ENCODE measurements at regions not wholly inside any gene's neighbourhood (a gene's known extent, or its start where the extent isn't known, plus 50 kb on each side); places are given as distances from the start of the nearest gene placed in this dataset.

- Histone ChIP-seq H3K36me3 (ENCODE audit: low read depth) (no peaks in the 10 kb centered on the region), H3K27me3 (ENCODE audit: insufficient read depth, poor library complexity, severe bottlenecking) (no peaks in the 10 kb centered on the region), H3K4me3 (ENCODE audit: severe bottlenecking) (no peak overlapping the region), H3K9me3 (ENCODE audit: severe bottlenecking) (no peaks in the 10 kb centered on the region), H3K4me1 (ENCODE audit: insufficient read depth, poor library complexity, severe bottlenecking) (no peaks in the 10 kb centered on the region), H3K27ac (ENCODE audit: poor library complexity, severe bottlenecking) (no peak overlapping the region)
- no peak for TF ChIP-seq CTCF (IDR thresholded peaks at IDR 0.05; ENCODE audit: poor library complexity, severe bottlenecking)
- no peak for ATAC-seq (ENCODE audit: low read depth)
- no peak for DNase-seq (ENCODE audit: low spot score)
These were observed 181.9 kb downstream of the C1orf94 start for GRCh38 chr1:34358636-34359035.

GRCh38 chr1:34359411-34359810 lies 182.7 kb downstream of the C1orf94 start:
- no peak overlapping the region for H3K27ac ChIP-seq (ENCODE audit: poor library complexity, severe bottlenecking)
- ATAC-seq (ENCODE audit: low read depth), result no peak
- no peak for TF ChIP-seq CTCF (IDR thresholded peaks at IDR 0.05; ENCODE audit: poor library complexity, severe bottlenecking)

GRCh38 chr1:34360574-34360973 lies 183.9 kb downstream of the C1orf94 start:
- Histone ChIP-seq H3K36me3 (ENCODE audit: low read depth) (no peaks in the 10 kb centered on the region), H3K4me3 (ENCODE audit: severe bottlenecking) (no peak overlapping the region), H3K27ac (ENCODE audit: poor library complexity, severe bottlenecking) (no peak overlapping the region), H3K27me3 (ENCODE audit: insufficient read depth, poor library complexity, severe bottlenecking) (no peaks in the 10 kb centered on the region), H3K4me1 (ENCODE audit: insufficient read depth, poor library complexity, severe bottlenecking) (no peaks in the 10 kb centered on the region), H3K9me3 (ENCODE audit: severe bottlenecking) (no peaks in the 10 kb centered on the region)
- ATAC-seq (ENCODE audit: low read depth) (peak; percentile 35; the same call in 1 of the 3 replicates), DNase-seq (ENCODE audit: low spot score) (no peak)
- TF ChIP-seq CTCF (IDR thresholded peaks at IDR 0.05; ENCODE audit: poor library complexity, severe bottlenecking), result no peak

More at GRCh38 chr1:34359411-34359810, 182.7 kb downstream of the C1orf94 start:
- H3K27me3 ChIP-seq (ENCODE audit: insufficient read depth, poor library complexity, severe bottlenecking), result no peaks in the 10 kb centered on the region
- DNase-seq (ENCODE audit: low spot score), result no peak
- no peaks in the 10 kb centered on the region for H3K9me3 ChIP-seq (ENCODE audit: severe bottlenecking)
- H3K4me1 ChIP-seq (ENCODE audit: insufficient read depth, poor library complexity, severe bottlenecking), result no peaks in the 10 kb centered on the region
- H3K36me3 ChIP-seq (ENCODE audit: low read depth), result no peaks in the 10 kb centered on the region
- no peak overlapping the region for H3K4me3 ChIP-seq (ENCODE audit: severe bottlenecking)

GRCh38 chr1:34361121-34361520 lies 184.4 kb downstream of the C1orf94 start:
- H3K36me3 ChIP-seq (ENCODE audit: low read depth), result no peaks in the 10 kb centered on the region
- no peak overlapping the region for H3K27ac ChIP-seq (ENCODE audit: poor library complexity, severe bottlenecking)
- H3K9me3 ChIP-seq (ENCODE audit: severe bottlenecking), result no peaks in the 10 kb centered on the region
- TF ChIP-seq CTCF (IDR thresholded peaks at IDR 0.05; ENCODE audit: poor library complexity, severe bottlenecking), result no peak
- no peak overlapping the region for H3K4me3 ChIP-seq (ENCODE audit: severe bottlenecking)
- H3K27me3 ChIP-seq (ENCODE audit: insufficient read depth, poor library complexity, severe bottlenecking), result no peaks in the 10 kb centered on the region
- no peak for DNase-seq (ENCODE audit: low spot score)
- no peaks in the 10 kb centered on the region for H3K4me1 ChIP-seq (ENCODE audit: insufficient read depth, poor library complexity, severe bottlenecking)
- no peak for ATAC-seq (ENCODE audit: low read depth)

- Histone ChIP-seq H3K27ac (ENCODE audit: poor library complexity, severe bottlenecking) (no peak overlapping the region), H3K9me3 (ENCODE audit: severe bottlenecking) (no peaks in the 10 kb centered on the region), H3K27me3 (ENCODE audit: insufficient read depth, poor library complexity, severe bottlenecking) (no peaks in the 10 kb centered on the region), H3K4me1 (ENCODE audit: insufficient read depth, poor library complexity, severe bottlenecking) (no peaks in the 10 kb centered on the region), H3K4me3 (ENCODE audit: severe bottlenecking) (no peak overlapping the region), H3K36me3 (ENCODE audit: low read depth) (no peaks in the 10 kb centered on the region)
- no peak for ATAC-seq (ENCODE audit: low read depth)
- no peak for DNase-seq (ENCODE audit: low spot score)
- no peak for TF ChIP-seq CTCF (IDR thresholded peaks at IDR 0.05; ENCODE audit: poor library complexity, severe bottlenecking)
These were observed 185.2 kb downstream of the C1orf94 start for GRCh38 chr1:34361781-34362357.
